SHP77 (cell line): ENCODE measurements at regions not wholly inside any gene's neighbourhood (a gene's known extent, or its start where the extent isn't known, plus 50 kb on each side); places are given as distances from the start of the nearest gene placed in this dataset.
"Not testable (repeated sequence)": the region's sequence is repeated elsewhere in the genome, so short reads cannot be mapped to it uniquely, and the experiment has no call there.

Experiments
- DNase-seq, 2 experiments: peaks; one replicate each; lab custom pipeline; 2025; lab: John Stamatoyannopoulos, UW

GRCh38 chr18:51248685-51249084 lies 51.2 kb upstream of the MEX3C start:
- no peak for DNase-seq

DNA sequence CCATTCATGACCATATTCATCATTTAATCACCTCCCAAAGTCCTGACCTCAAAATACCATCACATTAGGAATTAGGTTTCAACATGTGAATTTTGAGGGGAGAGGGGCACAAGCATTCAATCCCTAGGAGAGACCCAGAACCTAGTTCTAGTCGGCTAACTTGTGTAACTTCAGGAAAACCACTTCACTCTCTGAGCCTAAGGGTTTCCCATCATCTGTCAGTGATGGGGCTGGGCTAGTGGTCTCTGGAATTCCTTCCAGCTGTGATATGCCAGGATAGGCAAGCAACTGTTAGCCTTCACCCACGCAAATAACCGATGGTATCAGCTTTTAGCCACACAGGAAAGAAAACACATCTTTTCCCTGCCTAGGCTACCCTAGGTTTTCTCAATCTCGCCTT lies 52.5 kb upstream of the MEX3C start:
- DNase-seq = no peak

DNA sequence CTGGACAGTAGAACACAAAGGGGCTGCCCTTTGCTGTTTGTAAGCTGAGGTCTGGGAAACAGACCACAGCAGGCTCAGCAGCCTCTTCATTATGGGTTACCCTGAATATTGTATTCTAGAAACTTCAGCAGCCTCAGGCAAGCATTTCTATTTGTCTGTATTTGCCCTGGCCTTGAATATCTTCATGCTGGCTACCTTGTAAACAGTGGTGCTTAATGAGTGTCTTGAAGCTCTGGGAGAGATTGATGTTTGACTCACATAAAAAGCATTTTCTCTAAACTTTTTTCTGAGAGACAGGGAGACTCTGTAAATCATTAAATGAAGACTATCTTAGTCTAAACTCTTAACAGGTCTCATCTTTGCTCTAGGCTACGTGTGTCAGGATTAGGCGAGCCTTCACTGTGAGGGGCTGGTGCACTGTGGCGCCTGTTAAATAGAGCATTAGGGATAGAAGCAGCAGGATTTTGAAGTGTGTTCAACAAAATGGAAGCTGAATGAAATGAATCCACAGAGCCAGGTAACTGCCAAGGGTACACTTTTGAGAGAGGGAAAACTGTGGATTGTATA lies 53.1 kb upstream of the MEX3C start:
- DNase-seq = no peak

DNA sequence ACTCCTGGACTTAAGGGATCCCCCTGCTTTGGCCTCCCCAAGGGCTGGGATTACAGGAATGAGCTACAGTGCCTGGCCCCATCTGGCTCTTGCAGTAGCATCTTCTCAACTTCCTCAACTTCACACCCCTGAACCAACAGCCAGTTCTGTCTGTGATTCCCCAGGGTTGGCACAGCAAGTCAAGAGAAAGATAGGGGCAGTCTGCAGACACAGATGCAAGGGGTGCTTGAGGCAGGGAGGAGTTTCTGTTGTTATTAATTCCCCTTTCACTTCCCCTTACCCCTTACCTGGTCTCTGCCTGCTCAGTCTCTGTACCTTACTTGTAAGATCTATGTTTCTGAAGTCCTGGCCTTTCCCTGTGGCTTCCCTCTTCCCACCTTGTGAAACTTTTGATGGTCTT lies 54.1 kb upstream of the MEX3C start:
- DNase-seq = no peak

- DNase-seq = no peak
Measured at GRCh38 chr18:51253476-51253875, 56.0 kb upstream of the MEX3C start.

DNA sequence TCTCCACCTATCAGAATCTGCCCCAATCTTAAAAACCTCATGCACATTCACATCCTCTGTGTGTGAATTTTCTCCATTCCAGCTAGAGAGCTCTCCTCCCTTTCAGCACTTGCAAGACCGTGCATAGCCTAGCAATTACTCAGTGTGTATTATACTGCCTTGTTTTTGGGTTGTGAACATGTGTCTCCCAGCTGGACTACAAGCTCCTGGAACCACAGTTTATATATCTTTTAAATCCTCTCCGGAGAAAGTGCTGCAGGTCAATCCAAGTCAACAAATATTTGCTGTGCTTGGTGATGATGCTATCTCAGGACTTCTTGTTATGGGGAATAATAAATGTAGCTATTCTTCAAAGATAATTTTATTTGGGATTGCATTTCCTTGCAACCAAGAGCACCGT lies 58.2 kb upstream of the MEX3C start:
- DNase-seq = no peak

GRCh38 chr18:51257150-51257549 lies 59.7 kb upstream of the MEX3C start:
- no peak for DNase-seq

DNA sequence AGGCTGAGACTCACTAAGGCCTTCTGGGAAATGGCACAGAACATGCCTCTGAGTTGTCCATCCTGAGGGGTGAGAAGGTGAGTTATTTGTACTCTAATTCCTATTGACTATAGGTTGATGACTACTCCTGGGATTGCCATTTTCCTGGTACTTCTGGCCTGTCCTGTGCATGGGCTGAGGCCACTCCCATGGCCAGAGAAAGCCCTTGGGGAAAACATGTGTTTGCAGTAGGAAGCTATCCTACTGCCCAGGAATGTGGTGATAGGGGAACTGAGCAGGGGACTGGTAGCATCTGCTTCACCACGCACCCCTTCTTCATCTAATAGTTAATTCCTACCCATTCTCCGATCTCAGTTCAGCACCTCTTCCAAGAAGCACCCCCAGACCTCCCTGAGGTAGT lies 62.6 kb upstream of the MEX3C start:
- no peak for DNase-seq

DNA sequence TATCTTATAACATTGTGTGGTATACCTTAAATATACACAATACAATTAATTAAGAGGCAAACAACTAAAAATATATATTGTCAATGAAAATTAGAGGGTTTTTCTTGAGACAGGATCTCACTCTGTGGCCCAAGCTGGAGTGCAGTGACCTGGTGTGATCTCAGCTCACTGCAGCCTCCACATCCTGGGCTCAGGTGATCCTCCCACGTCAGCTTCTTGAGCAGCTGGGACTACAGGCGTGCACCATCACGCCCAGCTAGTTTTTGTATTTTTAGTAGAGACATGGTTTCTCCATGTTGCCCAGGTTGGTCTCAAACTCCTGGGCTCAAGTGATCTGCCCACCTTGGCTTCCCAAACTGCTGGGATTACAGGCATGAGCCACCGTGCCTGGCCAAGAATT lies 68.6 kb upstream of the MEX3C start:
- DNase-seq = not testable (repeated sequence)

GRCh38 chr18:51266773-51267172 lies 69.3 kb upstream of the MEX3C start:
- no peak for DNase-seq

- no peak for DNase-seq
Measured at GRCh38 chr18:51273437-51273836, 76.0 kb upstream of the MEX3C start.

DNA sequence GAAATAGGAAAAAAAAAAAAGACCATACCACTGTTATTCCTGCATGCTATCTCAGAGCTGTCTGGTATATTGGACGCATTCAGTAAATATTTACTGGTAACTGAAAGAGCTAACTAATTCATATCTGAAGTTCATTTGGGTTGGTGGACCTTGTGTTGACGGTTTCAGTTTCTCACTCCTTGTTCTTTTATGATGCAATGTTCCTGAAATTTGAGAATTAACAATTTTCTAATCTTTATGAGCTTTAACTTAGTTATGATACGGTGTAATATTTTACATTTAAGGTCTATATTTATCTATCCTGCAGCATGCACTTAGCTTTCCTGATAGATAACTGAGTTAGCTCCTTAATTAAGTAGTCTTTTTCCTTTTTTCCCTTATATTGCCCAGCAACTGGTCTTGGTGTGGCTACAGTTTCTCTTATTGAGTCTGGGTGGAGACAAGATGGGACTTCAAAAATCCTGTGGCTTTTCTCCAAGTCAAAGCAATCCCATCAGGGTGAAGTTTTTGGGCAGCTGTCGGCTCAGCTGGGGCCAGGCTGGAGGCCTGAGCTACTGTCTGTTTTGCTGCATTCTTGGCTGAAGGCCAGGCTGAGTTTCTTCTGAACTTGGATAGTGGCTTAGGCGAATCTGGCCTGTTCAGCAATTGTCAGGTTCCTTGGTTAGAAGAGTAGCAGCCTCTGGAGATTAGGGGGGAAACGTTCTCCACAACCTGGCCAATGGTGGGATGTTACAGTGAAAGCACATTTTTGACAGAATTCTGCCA lies 78.4 kb upstream of the MEX3C start:
- peak in 1 of 2 experiments; percentile 0 for DNase-seq

GRCh38 chr18:51278045-51278649 lies 80.7 kb upstream of the MEX3C start:
- peak; percentile 6 to 41 for DNase-seq

- no peak for DNase-seq
Measured at GRCh38 chr18:51279367-51279984, 82.0 kb upstream of the MEX3C start.

- no peak for DNase-seq
Measured at GRCh38 chr18:51287818-51288508, 90.5 kb upstream of the MEX3C start.

- no peak for DNase-seq
Measured at GRCh38 chr18:51288582-51288981, 91.1 kb upstream of the MEX3C start.

- DNase-seq = no peak
Measured at GRCh38 chr18:51290860-51291259, 93.4 kb upstream of the MEX3C start.

DNA sequence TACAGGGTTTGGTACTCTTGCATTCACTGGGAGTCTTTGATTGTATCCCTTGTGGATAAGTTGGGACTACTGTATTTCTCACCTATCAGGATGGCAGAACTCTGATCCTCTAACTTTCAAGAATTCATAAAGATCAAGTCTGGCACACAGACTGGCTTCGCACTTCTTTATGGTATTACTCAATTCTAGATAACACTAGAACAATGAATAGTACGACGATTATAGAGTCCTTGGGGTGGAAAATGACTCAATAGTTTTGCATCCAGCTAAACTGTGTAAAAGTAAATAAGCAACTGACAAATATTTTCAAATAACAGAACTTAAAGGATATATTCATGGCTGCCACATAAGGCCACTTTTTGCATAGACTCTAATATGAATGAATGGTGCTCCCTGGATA lies 103.4 kb upstream of the MEX3C start:
- no peak for DNase-seq

DNA sequence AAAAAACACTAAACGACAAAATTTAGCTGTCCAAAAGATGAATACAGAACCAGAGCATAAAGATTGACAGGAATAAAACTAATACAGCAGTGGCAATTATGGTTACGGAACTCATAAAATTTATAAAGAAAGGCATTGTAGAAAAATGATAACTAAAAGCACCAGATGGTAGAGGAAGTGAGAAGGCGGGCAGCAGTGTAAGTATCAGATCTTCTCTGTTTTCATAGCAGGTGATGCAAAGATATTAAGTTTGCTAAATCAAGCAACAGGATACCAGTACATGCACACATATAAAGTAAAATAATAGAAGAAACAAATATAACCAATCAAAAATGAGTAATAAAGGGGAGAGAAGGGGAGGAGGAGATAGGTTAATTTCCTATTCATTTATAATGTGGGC lies 103.9 kb upstream of the MEX3C start:
- DNase-seq = no peak

- no peak for DNase-seq
Measured at GRCh38 chr18:51316677-51317076, 119.2 kb upstream of the MEX3C start.

- no peak for DNase-seq
Measured at GRCh38 chr18:51321696-51322095, 124.2 kb upstream of the MEX3C start.

DNA sequence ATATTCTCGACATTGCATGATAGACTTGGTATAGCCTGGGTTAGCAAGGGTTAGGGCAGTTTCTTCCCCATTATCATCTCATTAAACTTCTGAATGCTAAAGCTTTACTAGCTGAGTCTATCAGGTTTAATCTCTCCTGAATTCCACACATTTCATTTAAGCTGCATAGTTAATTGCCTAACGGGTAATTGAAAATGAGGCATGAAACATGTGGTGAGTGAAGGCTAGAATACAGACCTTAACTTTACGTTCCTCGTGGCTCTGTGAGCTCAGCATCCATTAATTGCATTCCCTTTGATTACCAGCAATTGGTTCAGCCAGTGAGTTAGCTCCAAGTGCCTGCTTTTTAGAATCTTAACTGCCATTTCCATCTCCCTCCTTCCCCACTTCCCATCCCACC lies 126.5 kb upstream of the MEX3C start:
- no peak for DNase-seq

- DNase-seq = no peak
Measured at GRCh38 chr18:51330148-51330547, 132.7 kb upstream of the MEX3C start.
